ENCODE measurements at regions not wholly inside any gene's neighbourhood (a gene's known extent, or its start where the extent isn't known, plus 50 kb on each side); places are given as distances from the start of the nearest gene placed in this dataset.

- WGBS, 2 experiments = 83 to 96% methylated on average over 3 of the region's 3 CpGs
- Histone ChIP-seq H3K4me1 (ENCODE audit: control insufficient read depth, insufficient read depth, low read length) (no peaks in the 10 kb centered on the region), H3K9me3 (ENCODE audit: control insufficient read depth, low read length) (no peaks in the 10 kb centered on the region), H3K4me3 (ENCODE audit: insufficient read depth, low read depth, low read length) (no peak overlapping the region), H3K36me3 (ENCODE audit: control insufficient read depth, insufficient read depth, low read length) (no peaks in the 10 kb centered on the region), H3K27ac (ENCODE audit: insufficient read depth, low read depth, low read length, poor library complexity, severe bottlenecking) (no peak overlapping the region), H3K27me3 (ENCODE audit: control insufficient read depth, insufficient read depth, low read length, poor library complexity, severe bottlenecking) (no peaks in the 10 kb centered on the region)
These were observed 52.2 kb downstream of the ACTL7B start for GRCh38 chr9:108803428-108804065.

GRCh38 chr9:108802967-108803366 lies 52.8 kb downstream of the ACTL7B start:
- no peak overlapping the region for H3K4me3 ChIP-seq (ENCODE audit: insufficient read depth, low read depth, low read length)
- H3K27ac ChIP-seq (ENCODE audit: insufficient read depth, low read depth, low read length, poor library complexity, severe bottlenecking) = no peak overlapping the region
- H3K4me1 ChIP-seq (ENCODE audit: control insufficient read depth, insufficient read depth, low read length) = no peaks in the 10 kb centered on the region
- no peaks in the 10 kb centered on the region for H3K27me3 ChIP-seq (ENCODE audit: control insufficient read depth, insufficient read depth, low read length, poor library complexity, severe bottlenecking)
- 95 to 97% methylated on average over 4 of the region's 4 CpGs for WGBS, 2 experiments
- no peaks in the 10 kb centered on the region for H3K9me3 ChIP-seq (ENCODE audit: control insufficient read depth, low read length)
- H3K36me3 ChIP-seq (ENCODE audit: control insufficient read depth, insufficient read depth, low read length) = no peaks in the 10 kb centered on the region

GRCh38 chr9:108801949-108802348 lies 53.8 kb downstream of the ACTL7B start:
- no peak overlapping the region for H3K27ac ChIP-seq (ENCODE audit: insufficient read depth, low read depth, low read length, poor library complexity, severe bottlenecking)
- H3K9me3 ChIP-seq (ENCODE audit: control insufficient read depth, low read length) = no peaks in the 10 kb centered on the region
- WGBS, 2 experiments = 40 to 75% methylated on average over 1 to 2 of the region's 2 CpGs
- no peaks in the 10 kb centered on the region for H3K27me3 ChIP-seq (ENCODE audit: control insufficient read depth, insufficient read depth, low read length, poor library complexity, severe bottlenecking)
- no peaks in the 10 kb centered on the region for H3K36me3 ChIP-seq (ENCODE audit: control insufficient read depth, insufficient read depth, low read length)
- no peaks in the 10 kb centered on the region for H3K4me1 ChIP-seq (ENCODE audit: control insufficient read depth, insufficient read depth, low read length)
- no peak overlapping the region for H3K4me3 ChIP-seq (ENCODE audit: insufficient read depth, low read depth, low read length)

DNA sequence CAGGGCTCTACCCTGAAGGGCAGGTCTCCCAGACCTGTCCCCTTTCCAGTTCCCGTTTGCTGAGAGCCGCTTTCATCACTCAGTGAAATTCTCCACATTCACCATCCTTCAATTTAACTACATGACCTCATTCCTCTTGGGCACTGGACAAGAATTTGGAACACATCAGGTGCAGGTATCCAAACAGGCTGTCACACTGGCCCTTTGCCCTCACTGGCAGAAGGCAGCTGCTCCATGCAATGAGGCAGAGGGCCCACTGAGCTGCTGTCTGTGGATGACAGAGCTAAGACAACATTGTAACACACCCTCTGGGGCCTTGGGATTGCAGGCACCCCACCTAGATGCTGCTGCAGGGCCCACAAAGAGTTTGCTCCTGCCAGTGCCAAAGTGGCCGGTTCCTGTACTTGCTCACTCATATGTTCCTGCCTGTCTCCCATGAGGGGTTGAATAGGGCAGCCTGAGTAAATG lies 55.1 kb downstream of the ACTL7B start:
- no peak overlapping the region for H3K4me3 ChIP-seq (ENCODE audit: insufficient read depth, low read depth, low read length)
- 88 to 92% methylated on average over 3 of the region's 3 CpGs for WGBS, 2 experiments
- H3K27ac ChIP-seq (ENCODE audit: insufficient read depth, low read depth, low read length, poor library complexity, severe bottlenecking) = no peak overlapping the region
- no peaks in the 10 kb centered on the region for H3K9me3 ChIP-seq (ENCODE audit: control insufficient read depth, low read length)
- no peaks in the 10 kb centered on the region for H3K36me3 ChIP-seq (ENCODE audit: control insufficient read depth, insufficient read depth, low read length)
- no peaks in the 10 kb centered on the region for H3K27me3 ChIP-seq (ENCODE audit: control insufficient read depth, insufficient read depth, low read length, poor library complexity, severe bottlenecking)
- H3K4me1 ChIP-seq (ENCODE audit: control insufficient read depth, insufficient read depth, low read length) = no peaks in the 10 kb centered on the region

DNA sequence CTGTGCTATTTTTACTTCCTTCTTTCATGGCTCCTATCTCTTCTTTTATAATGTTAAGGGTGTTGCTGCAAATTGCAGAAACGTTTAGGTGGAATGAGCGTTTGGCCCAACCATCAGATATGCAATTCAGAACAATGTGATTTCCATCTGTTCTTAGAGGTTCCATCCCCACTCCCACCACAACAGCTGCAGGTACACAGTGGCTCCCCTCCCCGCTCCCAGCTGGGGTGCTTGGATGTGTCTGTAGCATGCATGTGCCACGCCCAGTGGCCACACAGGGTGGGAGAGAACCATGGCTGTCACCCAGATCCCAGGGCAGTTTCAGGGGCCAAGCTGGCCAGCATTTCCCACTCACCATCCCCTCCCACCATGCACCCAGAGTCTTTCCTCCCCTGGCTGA lies 62.2 kb downstream of the ACTL7B start:
- H3K9me3 ChIP-seq (ENCODE audit: control insufficient read depth, low read length) = no peaks in the 10 kb centered on the region
- H3K36me3 ChIP-seq (ENCODE audit: control insufficient read depth, insufficient read depth, low read length) = no peaks in the 10 kb centered on the region
- H3K27ac ChIP-seq (ENCODE audit: insufficient read depth, low read depth, low read length, poor library complexity, severe bottlenecking) = no peak overlapping the region
- H3K27me3 ChIP-seq (ENCODE audit: control insufficient read depth, insufficient read depth, low read length, poor library complexity, severe bottlenecking) = no peaks in the 10 kb centered on the region
- 88 to 95% methylated on average over 4 of the region's 4 CpGs for WGBS, 2 experiments
- no peaks in the 10 kb centered on the region for H3K4me1 ChIP-seq (ENCODE audit: control insufficient read depth, insufficient read depth, low read length)
- no peak overlapping the region for H3K4me3 ChIP-seq (ENCODE audit: insufficient read depth, low read depth, low read length)

DNA sequence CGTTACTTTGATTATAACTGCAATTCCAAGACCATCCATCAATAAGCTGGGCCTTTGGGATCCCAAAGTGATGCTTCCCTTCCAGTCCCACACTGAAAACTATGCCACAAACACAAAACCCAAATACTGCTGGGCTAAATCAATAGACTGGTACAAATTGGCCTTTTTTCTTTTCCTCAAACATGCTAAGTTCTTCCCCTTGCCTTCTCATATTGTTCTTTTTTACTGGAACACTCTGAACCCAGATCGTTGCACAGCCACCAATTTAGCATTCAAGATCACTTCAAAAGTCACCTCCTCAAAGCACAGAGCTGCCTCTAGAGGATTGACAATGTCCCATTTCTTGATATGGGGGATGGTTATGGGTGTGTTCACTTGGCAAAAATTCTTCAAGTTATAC lies 66.0 kb downstream of the ACTL7B start:
- whole genome bisulfite sequencing, 2 experiments = 95 to 97% methylated on average over 2 of the region's 2 CpGs
- peaks cover 19% of the 10 kb centered on the region for H3K4me1 ChIP-seq (ENCODE audit: control insufficient read depth, insufficient read depth, low read length)
- no peak overlapping the region for H3K4me3 ChIP-seq (ENCODE audit: insufficient read depth, low read depth, low read length)
- no peaks in the 10 kb centered on the region for H3K27me3 ChIP-seq (ENCODE audit: control insufficient read depth, insufficient read depth, low read length, poor library complexity, severe bottlenecking)
- no peak overlapping the region for H3K27ac ChIP-seq (ENCODE audit: insufficient read depth, low read depth, low read length, poor library complexity, severe bottlenecking)
- no peaks in the 10 kb centered on the region for H3K9me3 ChIP-seq (ENCODE audit: control insufficient read depth, low read length)
- H3K36me3 ChIP-seq (ENCODE audit: control insufficient read depth, insufficient read depth, low read length) = no peaks in the 10 kb centered on the region

DNA sequence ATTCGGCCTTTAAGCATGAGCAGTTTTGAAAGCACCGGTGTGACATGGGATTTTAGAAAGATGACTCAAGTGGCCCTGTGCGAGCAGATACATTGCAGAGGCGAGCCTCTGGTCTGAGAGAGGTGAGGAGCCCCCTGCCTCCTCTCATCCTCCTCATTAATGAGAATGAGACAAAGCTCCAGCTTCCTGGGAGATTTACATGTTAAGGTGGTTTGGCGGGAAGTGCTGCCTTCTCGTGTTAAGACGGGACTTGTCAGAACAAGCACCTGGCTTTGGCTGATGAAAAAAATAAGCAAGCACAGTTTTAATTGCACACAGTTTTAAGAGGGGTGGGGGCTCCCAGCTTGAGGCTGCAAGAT lies 68.1 kb downstream of the ACTL7B start:
- Histone ChIP-seq H3K4me3 (ENCODE audit: insufficient read depth, low read depth, low read length) (no peak overlapping the region), H3K36me3 (ENCODE audit: control insufficient read depth, insufficient read depth, low read length) (no peaks in the 10 kb centered on the region), H3K27ac (ENCODE audit: insufficient read depth, low read depth, low read length, poor library complexity, severe bottlenecking) (peak overlapping the region; percentile 79), H3K4me1 (ENCODE audit: control insufficient read depth, insufficient read depth, low read length) (peaks cover 27% of the 10 kb centered on the region), H3K27me3 (ENCODE audit: control insufficient read depth, insufficient read depth, low read length, poor library complexity, severe bottlenecking) (no peaks in the 10 kb centered on the region), H3K9me3 (ENCODE audit: control insufficient read depth, low read length) (no peaks in the 10 kb centered on the region)
- 80 to 83% methylated on average over 7 of the region's 7 CpGs for WGBS, 2 experiments

DNA sequence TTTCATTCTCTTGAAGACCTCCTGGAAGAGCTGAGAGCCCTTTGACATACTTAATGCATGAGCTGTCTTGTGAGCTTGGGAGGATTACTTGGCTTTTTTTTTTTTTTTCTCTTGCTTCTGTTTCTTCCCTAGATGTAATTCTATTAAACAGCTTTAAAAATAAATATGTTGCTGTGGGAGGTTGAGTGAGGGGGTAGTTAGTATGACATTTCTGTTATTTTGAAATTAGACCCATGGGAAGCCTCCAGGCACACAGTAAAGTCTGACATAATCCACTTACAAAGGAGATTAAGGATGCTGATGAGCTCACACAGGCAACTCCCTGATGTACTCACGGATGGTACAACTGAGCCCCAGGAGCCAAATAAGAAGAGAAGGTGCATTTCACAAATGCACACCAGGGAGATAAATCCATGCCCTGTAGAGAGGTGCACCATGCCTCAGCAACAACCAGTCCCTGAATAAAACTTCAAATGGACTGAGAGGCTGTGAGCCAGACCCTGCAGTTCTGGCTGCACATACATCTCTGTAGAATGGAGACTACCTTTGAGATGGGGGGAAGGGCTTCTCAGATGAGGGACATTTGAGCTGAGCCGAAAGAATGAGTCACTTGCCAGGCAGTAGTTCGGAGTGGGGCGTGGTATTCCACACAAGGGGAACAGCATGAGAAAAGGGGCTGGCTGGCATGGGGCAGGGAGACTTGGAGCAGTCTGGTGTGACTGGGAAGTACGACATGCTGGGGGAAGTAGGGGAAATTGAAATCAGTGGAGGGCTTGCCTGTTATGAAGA lies 68.7 kb downstream of the ACTL7B start:
- WGBS, 2 experiments = 39 to 44% methylated on average over 5 of the region's 5 CpGs
- peak overlapping the region; percentile 9 for H3K4me3 ChIP-seq (ENCODE audit: insufficient read depth, low read depth, low read length)
- peaks cover 27% of the 10 kb centered on the region for H3K4me1 ChIP-seq (ENCODE audit: control insufficient read depth, insufficient read depth, low read length)
- no peaks in the 10 kb centered on the region for H3K9me3 ChIP-seq (ENCODE audit: control insufficient read depth, low read length)
- peak overlapping the region; percentile 79 for H3K27ac ChIP-seq (ENCODE audit: insufficient read depth, low read depth, low read length, poor library complexity, severe bottlenecking)
- H3K27me3 ChIP-seq (ENCODE audit: control insufficient read depth, insufficient read depth, low read length, poor library complexity, severe bottlenecking) = no peaks in the 10 kb centered on the region
- H3K36me3 ChIP-seq (ENCODE audit: control insufficient read depth, insufficient read depth, low read length) = no peaks in the 10 kb centered on the region

GRCh38 chr9:108786322-108786721 lies 69.5 kb downstream of the ACTL7B start:
- Histone ChIP-seq H3K36me3 (ENCODE audit: control insufficient read depth, insufficient read depth, low read length) (no peaks in the 10 kb centered on the region), H3K27me3 (ENCODE audit: control insufficient read depth, insufficient read depth, low read length, poor library complexity, severe bottlenecking) (no peaks in the 10 kb centered on the region), H3K4me1 (ENCODE audit: control insufficient read depth, insufficient read depth, low read length) (peaks cover 30% of the 10 kb centered on the region), H3K9me3 (ENCODE audit: control insufficient read depth, low read length) (no peaks in the 10 kb centered on the region), H3K4me3 (ENCODE audit: insufficient read depth, low read depth, low read length) (no peak overlapping the region), H3K27ac (ENCODE audit: insufficient read depth, low read depth, low read length, poor library complexity, severe bottlenecking) (peak overlapping the region; percentile 79)
- 92 to 94% methylated on average over 3 to 4 of the region's 4 CpGs for WGBS, 2 experiments

DNA sequence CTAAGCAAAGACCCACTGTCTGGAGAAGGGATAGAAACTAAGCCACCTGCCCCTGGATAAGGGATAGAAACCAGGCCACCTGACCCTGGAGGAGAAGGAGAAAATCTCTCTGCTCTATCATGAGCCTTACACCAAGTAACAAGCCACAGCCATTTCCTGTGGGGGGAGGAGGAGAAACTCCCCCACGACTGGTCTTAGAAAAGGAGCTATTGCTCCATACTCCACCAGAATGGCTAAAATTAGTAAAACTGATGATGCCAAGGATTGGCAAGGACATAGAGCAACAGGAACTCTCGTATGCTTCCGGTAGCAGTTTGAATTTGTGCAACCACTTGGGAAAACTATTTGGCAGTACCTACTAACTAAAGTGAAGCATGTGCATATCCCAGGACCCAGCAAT lies 70.8 kb downstream of the ACTL7B start:
- Histone ChIP-seq H3K27me3 (ENCODE audit: control insufficient read depth, insufficient read depth, low read length, poor library complexity, severe bottlenecking) (no peaks in the 10 kb centered on the region), H3K9me3 (ENCODE audit: control insufficient read depth, low read length) (no peaks in the 10 kb centered on the region), H3K4me3 (ENCODE audit: insufficient read depth, low read depth, low read length) (no peak overlapping the region), H3K27ac (ENCODE audit: insufficient read depth, low read depth, low read length, poor library complexity, severe bottlenecking) (no peak overlapping the region), H3K36me3 (ENCODE audit: control insufficient read depth, insufficient read depth, low read length) (no peaks in the 10 kb centered on the region), H3K4me1 (ENCODE audit: control insufficient read depth, insufficient read depth, low read length) (peaks cover 34% of the 10 kb centered on the region)
- WGBS, 2 experiments = 87 to 91% methylated on average over 3 of the region's 3 CpGs
